Stimulated activated CD8-positive, alpha-beta memory T cell treated with anti-CD3 and anti-CD28 coated beads, Interleukin-12 subunit alpha, Interleukin-12 subunit beta, amount 100 ng/mL, for 1 hour (primary cell): ENCODE measurements at regions not wholly inside any gene's neighbourhood (a gene's known extent, or its start where the extent isn't known, plus 50 kb on each side); places are given as distances from the start of the nearest gene placed in this dataset.
"Not testable (repeated sequence)": the region's sequence is repeated elsewhere in the genome, so short reads cannot be mapped to it uniquely, and the experiment has no call there.

Experiments
- DNase-seq: peaks from one replicate; pipeline ENCODE4 v3.0.0-alpha.2; 2020; ENCODE audit warnings: low read depth

DNA sequence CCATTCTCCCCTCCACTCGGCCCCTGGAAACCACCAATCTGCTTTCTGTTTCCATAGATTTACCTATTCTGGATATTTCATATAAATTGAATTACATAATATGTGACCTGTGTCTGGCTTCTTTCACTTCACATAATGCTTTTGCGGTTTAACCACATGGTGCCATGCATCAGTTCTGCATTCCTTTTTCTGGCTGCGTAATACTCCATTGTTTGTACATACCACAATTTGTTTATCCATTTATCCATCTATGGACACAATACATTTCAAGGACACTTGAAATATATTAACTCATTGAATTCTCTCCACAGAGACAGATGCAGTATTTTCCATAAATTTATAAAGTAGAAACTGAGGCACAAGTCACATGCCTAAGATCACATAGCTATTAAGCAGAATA lies 110.3 kb upstream of the ETV6 start:
- DNase-seq, result no peak

DNA sequence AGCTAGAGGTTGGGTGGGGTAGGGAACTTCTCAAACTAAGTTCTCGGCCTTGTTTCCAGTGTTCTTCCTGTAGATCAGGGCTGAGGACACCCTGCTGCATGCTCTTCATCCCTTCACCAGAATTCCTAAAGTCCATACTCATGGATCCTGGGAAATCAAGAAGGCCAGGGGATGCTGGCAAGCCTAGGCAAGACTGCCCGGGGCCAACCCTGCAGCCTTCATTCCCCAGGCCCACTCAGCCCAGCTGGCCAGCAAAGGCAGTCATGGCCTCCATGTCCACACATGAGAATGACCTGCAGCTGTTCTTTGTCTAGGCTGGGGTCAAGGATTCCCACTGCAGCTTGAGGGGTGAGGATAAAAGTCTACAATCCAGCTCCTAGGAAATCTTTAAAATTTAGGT lies 109.3 kb upstream of the ETV6 start:
- no peak for DNase-seq

DNA sequence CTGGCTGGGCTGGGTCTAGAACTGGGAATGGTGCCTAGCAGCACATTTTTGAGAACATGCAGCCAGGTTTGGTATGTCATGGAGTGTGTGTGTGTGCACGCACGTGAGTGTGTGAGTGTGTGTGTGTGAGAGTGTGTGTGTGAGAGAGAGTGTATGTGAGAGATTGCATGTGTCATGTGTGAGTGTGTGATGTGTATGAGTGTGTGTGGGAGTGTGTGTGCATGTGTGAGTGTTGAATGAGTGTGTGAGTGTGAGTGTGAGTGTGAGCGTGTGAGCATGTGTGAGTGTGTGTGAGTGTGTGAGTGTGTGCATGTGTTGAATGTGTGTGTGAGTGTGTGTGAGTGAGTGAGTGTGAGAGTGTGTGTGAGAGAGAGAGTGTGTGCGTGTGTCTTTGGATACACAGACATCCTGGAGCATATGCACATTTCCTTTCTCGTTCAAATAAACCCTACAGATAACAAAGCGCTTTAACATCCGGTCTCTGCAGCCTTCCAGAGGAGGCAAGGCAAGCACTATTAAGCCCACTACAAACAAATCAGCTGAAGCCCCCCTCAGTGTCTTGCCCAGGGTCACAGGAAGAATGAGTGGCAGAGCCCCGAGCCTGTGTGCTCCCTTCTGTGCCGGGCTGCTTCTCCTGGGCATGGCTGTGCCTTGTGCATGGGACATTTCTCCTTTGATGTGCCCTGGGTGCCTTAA lies 108.7 kb upstream of the ETV6 start:
- no peak for DNase-seq

DNA sequence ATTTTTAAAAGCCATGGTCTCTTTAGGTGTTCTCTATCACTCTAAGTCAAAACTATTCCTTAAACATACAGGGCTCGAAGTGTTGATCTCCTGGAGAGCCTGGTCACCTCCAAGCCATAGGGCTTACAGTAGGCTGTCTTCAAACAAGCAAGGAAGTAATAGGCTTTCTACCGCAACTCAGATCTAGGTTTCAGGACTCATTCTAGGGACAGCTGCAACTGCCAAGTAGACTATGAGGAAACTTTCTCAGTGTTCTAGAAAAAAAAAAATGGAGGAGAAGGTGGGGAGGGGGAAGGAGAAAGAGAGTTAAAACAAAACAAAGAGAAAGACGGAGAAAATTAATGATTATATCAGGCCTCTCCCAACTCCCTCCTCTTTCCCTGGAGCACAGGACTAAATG lies 106.9 kb upstream of the ETV6 start:
- DNase-seq, result no peak

DNA sequence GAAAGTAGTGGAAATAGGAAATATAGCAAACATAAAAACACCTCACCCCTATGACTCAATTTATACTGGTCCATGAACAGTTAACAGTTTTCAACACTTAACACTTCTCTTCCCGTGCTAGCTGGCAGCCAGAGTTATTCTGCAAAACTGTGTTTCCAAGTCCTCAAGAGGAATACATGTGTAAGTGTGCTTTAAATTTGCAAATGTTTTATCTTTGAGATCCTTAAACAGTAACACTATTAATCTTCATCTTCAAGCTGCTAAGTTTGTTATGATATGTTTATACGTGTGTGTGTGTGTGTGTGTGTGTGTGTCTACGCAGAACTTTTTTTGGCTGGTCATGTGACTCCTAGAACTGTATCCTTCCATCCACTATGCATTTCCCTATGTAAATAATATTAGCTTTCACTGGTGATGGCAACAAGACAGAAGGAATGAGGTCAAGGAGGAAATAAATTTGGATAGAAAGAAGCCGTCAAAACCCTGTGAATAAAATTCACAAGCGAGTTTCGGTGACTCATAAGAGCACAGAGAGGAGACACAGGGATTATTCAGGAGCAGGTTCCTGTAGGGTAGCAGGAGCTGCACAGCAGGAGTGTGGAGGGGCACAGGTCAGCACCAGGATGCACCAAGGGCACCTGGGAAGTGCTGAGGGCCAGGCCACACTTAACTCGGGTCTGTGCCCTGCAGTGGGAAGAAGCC lies 105.9 kb upstream of the ETV6 start:
- DNase-seq, result no peak

DNA sequence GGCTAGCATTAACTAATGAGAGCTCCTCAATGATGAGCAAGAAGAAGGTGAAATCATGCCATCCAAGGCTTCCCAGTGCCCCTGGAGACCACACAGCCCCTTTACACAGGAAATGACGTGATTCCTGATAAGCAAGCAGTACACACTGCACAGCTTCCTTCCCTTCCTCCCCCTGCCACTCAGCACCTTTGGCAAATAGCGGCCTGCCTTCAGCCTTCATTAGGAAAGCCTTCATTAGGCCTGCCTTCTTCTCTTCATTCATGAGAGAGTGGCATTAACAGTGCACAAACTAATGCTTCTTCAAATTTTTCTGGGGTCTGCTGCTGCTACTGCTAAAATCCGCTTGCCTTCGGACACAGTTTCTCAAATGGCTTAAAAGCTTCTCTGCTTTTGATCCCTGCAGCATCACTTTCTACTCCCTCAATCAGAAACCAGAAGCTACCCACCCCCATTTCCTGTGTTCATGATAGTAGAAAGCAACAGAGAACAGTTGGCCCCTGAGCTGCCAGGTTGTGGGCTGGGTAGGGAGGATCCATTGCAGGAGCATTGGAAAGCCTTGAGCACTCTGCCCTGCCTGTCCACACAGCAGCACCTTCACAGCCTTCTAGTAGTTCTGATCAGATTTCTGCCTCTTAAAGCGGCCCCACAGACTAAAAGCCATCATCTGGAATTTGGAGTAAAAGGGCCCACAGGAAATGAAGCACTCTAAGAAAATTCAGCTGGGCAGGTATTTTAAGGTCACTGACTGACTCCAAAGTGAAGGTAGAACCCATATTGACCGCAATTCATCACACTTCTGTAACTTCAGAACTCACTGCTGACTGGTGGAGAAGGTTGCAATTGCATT lies 103.8 kb upstream of the ETV6 start:
- DNase-seq, result no peak

DNA sequence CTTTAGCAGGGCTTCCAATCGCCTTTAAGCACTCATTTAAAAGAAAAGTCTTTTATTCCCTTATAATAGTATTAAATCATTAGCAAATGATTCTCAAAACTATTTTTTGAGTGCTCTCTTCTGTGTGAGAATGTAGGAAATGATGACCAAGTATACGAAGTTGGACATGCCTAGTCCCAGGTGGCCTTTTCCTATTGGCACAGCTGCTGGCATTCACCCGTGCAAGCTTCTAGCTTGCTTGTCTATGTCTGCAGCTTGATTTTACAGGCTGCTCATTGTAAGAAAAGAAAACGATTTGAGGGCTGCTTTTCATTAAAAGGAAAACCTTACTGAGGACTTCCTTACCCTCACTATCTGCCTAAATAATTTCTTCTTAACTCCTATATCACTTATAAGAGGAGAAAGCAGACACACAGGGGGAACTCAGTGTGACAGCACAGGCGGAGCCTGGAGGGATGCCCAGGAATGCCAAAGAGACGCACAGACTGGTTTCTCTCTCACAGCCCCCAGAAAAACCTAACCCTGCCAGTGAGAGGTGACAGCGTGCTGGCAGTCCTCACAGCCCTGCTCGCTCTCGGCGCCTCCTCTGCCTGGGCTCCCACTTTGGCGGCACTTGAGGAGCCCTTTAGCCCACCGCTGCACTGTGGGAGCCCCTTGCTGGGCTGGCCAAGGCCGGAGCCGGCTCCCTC lies 102.7 kb upstream of the ETV6 start:
- DNase-seq, result not testable (repeated sequence)

DNA sequence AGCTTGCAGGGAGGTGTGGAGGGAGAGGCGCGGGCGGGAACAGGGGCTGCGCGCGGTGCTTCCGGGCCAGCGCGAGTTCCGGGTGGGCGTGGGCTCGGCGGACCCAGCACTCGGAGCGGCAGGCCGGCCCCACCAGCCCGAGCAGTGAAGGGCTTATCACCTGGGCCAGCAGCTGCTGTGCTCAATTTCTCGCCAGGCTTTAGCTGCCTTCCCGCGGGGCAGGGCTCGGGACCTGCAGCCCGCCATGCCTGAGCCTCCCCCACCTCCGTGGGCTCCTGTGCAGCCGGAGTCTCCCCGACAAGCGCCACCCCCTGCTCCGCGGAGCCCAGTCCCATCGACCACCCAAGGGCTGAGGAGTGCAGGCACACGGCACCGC lies 102.2 kb upstream of the ETV6 start:
- DNase-seq, result not testable (repeated sequence)

DNA sequence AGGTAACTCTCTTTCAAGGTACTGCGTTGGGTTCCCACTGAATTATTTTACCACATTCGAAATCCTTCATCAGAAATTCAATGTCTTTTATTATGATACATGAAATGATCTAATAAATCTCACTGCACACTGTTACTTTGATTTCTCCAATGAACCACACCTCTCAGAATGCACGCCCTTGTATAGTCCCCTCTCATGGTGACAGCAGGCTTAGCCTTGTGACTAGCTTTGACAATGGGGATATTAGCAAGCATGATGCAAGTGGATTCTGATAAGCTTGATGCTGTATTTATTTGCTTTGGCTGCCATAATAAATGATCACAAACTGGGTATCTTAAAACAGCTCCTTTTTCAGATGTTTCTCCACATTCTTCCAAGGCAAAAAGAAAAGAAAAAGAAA lies 100.4 kb upstream of the ETV6 start:
- DNase-seq, result no peak

DNA sequence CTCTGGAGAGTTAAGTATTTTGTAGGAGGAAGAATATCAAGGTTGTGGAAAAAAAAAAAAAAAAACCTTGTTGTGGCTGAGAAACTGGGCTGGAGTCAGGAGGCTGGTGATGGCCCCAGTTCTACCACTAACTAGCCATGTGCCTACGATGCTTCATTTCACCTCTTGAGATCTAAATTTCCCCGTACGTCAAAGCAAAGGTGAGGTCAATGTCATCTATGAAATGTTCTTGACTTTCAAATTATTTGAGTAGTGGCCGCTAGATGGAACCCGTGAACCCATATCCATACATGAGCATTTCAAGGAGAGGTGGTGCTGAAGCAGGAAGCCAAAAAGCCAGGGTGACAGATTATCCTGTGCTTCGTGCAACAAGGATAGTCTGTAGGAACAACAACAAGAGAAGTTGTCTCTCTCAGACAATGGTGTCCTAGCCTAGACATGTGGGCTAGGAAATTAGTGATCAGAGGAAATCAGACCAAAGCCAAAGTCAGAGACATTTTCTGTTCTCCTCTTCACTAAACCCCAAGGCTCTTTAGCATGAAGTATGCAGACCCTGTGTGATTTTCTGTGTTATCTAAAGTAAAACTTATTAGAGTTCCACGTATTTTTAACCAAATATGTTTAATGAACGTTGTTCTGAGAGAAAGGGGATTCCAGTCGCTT lies 95.5 kb upstream of the ETV6 start:
- no peak for DNase-seq

DNA sequence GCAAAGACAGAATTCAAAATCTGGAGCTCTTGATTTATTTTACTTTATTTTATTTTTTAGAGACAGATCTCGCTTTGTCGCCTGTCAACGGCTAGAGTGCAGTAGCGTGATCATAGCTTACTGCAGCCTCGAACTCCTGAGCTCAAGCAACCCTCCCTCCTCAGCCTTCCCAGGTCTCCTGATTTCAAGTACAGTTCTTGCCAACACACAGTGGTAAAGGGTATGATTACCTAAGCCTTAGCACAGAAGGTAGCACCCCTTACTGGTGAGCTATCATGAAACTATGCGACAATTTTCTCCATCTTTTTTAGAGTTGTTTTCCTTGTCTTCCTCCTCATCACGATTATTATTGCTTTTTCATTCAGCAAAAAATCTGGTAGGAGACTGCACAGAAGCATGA lies 94.3 kb upstream of the ETV6 start:
- DNase-seq, result no peak

DNA sequence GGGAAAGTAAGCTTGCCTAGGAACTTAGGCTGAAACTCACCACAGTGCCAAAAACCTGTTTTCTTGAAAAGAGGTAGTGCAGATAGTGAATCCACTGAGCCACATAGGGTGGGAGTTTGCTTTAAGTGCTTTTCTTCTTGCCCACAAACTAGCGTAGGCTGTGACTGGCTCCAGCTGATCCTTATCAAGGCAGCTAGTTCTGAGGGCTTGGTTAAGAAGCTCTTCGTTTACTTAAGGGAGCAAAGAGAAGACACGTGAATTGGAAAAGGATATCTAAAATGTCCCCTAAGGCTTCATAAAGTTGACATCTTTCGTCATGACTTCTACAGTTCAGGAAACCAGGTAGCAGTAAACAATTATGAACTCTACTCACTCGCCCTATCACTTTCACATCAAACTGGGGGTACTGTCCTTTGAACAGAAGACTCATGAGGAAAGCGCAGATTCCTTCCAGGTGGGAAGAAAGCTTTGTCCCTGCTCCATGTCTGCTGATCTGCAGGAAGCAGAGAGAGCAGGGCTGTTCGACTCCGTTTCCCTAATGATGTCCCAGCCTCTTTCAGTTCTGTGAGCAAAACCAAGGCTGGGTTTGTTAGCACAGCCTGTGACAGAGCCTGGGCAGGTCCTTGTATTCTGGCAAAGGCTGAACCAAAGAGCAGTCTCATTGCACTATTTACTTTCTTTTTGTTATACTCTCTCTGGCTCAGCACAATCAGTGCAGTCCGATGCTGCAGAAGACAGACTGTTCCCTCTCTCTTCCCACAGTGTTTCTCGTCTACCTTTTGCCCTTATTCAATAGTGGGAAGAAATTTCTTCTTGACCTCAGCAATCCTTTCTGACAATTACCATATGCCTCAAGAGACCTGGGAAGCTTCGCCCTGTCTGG lies 93.5 kb upstream of the ETV6 start:
- no peak for DNase-seq

DNA sequence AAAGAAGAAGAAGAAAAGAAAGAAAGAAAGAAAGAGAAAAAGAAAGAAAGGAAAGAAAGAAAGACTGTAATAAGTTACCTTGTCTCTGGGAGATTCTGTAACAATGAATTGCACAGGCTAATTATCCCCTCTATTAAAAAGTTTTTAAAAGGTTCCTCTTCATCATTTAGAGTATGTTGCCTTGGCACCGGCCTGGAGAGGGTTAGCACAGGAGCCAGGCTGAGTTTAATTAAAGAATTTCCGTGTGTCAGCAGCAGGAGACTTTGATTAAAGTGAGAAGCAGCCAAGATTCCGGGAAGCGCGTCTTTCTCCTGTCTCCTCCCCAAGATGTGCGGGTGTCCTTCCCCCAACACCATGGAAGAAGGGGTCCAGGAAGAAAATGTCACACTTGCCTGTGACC lies 92.8 kb upstream of the ETV6 start:
- no peak for DNase-seq

DNA sequence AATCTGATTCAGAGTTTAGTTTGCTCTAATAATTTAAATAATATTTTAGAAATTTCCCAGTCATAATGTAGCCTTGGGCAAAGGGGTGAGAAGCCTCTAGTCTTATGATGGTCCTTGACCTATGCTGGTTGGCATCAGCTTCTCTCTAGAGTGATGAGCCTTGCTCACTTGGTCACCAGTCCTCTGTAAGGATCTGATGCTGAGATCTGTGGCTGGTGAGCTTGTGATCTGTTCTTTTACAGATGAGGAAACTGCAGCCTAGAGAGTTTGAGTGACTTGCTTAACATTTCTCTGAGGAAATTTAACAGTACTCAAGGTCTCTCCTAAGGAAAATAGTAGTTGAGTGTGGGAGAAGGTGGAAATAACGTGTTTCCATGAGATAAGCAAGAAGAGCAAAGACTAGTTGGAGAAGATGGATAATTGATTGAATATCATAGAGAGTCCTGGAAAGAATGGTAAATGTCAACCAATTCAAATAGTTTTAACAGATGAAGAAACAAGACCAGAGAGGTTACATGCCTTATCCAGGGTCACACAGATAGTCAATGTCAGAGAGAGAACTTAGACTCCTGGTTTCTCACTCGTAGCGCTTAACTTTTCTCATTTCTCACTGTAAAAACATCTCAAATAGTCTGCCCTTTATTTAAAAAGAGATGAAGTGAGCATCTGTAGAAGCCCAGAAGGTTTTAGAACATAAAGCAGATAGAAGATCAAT lies 89.7 kb upstream of the ETV6 start:
- DNase-seq, result no peak

DNA sequence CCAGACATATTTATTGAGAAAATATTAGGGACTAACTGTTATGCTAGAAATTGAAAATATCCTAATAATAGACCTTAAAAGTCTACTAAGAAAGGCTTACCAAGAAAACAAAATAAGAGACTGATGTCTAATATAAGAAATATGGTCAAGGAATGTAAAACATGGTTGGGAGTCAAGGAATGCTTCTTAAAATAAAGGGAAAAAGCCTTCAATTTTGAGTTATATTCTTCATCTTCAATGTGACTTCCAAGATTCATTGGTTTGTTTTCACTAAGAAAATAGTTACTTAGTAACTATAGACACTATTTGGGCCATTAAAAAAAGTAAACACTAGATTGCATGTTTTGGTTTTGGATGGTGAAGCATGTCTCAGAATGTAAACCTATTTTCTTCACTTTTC lies 88.1 kb upstream of the ETV6 start:
- DNase-seq, result no peak

DNA sequence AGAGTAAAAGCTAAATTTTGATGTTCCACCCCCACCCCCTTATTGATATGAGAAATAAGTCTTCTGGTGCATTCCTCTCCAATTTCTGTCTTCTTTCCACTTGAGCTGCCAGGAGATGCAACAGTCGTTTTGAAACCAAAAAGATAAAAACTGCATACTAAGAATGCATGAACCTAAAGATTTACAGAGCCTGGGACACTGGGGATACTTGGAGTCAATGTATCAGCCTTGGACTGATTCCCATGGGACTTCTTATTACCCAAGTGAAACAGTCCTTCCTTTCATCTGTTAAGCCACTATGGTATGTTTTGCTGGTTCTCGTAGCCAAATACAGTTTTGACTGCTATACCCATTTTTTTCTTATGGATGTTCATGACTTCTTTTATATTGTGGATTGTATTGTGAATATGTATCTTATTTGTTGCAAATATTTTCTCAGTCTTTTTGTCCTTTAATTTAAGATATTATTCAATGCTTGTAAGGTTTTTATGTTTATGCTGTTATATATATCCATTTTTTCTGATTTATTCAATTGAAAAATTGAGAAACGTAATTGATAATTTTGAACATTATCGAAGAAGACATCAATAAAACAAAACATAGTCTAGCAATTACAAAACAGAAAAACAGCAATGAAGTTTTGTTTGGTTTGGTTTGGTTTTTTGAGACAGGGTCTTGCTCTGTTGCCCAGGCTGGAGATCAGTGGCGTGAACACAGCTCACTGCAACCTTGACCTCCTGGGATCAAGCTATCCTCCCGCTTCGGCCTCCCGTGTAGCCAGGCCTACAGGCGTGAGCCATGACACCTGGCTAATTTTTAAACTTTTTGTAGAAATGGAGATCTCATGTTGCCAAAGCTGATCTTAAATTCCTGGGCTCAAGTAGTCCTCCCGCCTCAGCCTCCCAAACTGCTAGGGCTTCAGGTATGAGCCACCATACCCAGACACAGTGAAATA lies 85.4 kb upstream of the ETV6 start:
- no peak for DNase-seq

DNA sequence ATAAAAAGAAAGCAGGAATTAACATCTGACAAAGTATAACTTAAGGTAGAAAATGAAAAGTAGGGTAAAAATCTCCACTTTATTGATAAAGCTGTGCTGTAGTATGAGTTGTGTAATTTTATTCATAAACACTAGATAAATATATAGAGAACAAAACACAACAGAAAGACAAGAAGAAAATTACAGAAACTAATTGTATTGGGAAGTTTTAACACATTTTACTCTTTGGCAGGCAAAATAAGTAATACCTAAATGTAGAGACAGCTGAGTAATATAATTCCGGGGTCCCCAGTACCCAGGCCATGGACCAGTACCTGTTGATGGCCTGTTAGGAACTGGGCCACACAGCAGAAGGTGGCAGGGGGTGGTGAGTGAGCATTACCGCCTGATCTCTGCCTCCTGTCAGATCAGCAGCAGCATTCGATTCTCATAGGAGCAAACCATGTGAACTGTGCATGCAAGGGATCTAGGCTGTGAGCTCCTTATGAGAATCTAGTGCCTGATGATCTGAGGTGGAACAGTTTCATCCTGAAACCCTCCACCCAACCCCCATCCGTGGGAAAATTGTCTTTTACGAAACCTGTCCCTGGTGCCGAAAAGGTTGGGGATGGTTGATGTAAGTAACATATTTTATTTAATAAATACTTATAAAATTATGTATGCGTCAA lies 84.4 kb upstream of the ETV6 start:
- no peak for DNase-seq

DNA sequence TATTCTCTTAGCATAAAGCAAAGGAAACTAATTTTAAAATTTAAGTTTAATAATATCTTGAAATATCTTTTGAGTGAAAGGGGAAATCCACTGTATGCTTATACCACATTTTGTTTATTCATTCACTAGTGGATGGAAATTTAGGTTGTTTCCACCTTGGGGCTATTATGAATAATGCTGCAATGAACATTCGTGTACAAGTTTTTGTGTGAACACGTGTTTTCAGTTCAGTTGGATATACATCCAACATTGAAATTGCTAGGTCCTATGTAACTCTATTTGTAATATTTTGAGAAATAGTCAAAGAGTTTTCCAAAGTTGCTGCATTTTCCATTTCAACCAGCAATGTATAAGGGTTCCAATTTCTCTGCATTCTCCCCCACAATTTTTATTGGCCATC lies 83.7 kb upstream of the ETV6 start:
- no peak for DNase-seq
